GM10248 (cell line): ENCODE measurements at regions not wholly inside any gene's neighbourhood (a gene's known extent, or its start where the extent isn't known, plus 50 kb on each side); places are given as distances from the start of the nearest gene placed in this dataset.

ENCODE experiments used
- CTCF ChIA-PET: fragments of 300-600 bp; sonication (Branson Sonifier 250); formaldehyde crosslinking; extraction: SDS; loops from one replicate; lab custom pipeline; 2021; ENCODE audit warnings: antibody characterized with exemption; lab: Yijun Ruan, JAX
- POLR2A ChIA-PET: fragments of 350-650 bp; sonication (Branson Sonifier 250); formaldehyde crosslinking; extraction: SDS; loops from one replicate; lab custom pipeline; 2020; ENCODE audit warnings: antibody characterized with exemption; lab: Yijun Ruan, JAX
- DNase-seq: peaks from one replicate; pipeline ENCODE4 v3.0.0; 2012; ENCODE audit errors: extremely low spot score
- TF ChIP-seq, protein P1 (sequence below): IDR thresholded peaks from 2 replicates; pipeline ENCODE4 v1.5.1; 2012; ENCODE audit warnings: mild to moderate bottlenecking, low read depth; ENCODE audit errors: extremely low read depth, missing control alignments, control extremely low read depth

DNA sequence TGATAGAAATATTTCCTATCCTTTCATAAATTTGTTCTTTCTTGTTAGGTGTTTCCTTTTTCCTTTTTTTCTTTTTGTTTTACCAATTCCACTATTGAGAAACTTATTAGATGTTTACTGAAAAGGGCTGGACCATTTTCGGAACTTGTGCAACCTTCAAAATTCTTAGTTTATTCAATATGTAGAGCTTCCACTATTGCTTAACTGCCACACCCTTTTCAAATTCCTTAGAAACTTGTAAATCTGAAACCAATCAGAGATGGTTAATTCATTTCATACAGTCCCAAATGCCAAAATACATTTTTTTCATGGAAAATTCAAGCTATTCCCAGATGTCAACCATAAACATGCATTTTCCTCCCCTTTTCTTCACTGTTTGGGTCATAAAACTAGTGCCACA is 66.1 kb upstream of the SLC39A8 start:
- ChIA-PET POLR2A (no interaction called here), CTCF (interaction anchor here (1.4 kb wide), 2 partner anchors 8 to 19 kb away, joined by 3 to 5 read pairs; no protein-coding TSS in a partner anchor)
- TF ChIP-seq, protein P1, sequence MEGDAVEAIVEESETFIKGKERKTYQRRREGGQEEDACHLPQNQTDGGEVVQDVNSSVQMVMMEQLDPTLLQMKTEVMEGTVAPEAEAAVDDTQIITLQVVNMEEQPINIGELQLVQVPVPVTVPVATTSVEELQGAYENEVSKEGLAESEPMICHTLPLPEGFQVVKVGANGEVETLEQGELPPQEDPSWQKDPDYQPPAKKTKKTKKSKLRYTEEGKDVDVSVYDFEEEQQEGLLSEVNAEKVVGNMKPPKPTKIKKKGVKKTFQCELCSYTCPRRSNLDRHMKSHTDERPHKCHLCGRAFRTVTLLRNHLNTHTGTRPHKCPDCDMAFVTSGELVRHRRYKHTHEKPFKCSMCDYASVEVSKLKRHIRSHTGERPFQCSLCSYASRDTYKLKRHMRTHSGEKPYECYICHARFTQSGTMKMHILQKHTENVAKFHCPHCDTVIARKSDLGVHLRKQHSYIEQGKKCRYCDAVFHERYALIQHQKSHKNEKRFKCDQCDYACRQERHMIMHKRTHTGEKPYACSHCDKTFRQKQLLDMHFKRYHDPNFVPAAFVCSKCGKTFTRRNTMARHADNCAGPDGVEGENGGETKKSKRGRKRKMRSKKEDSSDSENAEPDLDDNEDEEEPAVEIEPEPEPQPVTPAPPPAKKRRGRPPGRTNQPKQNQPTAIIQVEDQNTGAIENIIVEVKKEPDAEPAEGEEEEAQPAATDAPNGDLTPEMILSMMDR, result no peak
- no peak for DNase-seq

DNA sequence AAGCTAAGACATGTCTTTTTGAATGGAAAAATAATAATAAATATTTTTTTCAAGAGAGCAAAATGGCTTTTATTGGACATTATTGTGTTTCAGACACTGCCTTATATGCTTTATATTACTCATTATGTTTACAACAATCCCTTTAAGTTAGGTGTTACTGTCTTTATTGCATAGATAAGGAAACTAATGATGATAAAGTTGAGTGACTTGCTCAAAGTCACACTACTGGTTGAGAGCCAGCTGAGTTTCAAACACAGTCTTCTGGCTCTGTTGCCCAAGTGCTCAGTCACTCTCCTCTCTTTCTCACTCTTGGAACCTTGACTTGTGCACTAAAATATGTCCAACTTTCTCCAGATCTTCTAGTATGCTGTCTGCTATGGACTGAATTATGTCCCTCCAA is 71.5 kb upstream of the SLC39A8 start:
- TF ChIP-seq, protein P1, result no peak
- no peak for DNase-seq
- POLR2A ChIA-PET, result no interaction called here
- CTCF ChIA-PET, result interaction anchor here (1.3 to 1.6 kb wide), 2 partner anchors 9 to 22 kb away, joined by 3 to 4 read pairs; no protein-coding TSS in a partner anchor

DNA sequence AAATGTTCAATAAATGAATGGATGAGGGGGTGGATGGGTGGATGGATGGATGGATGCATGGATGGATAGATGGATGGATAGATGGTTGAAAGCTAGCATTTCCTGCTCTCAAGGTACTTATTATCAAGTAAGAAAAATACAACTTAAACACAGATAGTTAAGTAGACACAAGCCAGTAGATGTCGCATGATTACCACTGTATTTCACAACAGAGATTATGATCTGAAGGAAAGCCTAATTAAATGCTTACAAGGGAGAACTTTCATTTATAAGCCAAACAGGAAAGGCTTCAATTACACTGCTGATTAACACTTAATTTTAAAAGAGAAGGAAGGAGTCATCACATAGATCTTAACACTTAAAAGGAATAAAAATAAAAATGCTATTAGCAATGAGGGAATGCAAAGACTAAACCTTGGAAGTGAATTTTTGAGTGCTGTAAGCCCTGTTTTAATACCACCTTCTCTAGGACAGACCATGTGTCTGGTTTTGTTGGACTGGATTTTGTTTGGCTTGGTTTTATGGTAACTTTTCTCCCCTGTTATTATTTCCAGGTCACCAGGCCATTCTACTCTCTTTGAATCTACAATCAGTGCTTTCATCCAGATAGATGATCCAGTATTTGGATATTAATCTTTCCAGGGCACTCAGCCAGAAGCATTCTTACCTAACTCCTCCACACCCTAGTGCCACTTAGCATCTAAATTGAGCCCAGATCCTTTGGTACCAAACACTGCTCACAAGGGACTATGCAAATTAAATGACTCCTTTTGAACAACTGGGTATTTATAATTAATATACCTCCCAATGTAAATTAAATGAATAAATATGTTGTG is 75.5 kb upstream of the SLC39A8 start:
- CTCF ChIA-PET, result interaction anchor here (1.2 to 3.3 kb wide), 2 partner anchors 10 kb away, joined by 5 to 16 read pairs; no protein-coding TSS in a partner anchor
- TF ChIP-seq, protein P1, result no peak
- POLR2A ChIA-PET, result no interaction called here
- DNase-seq, result no peak

DNA sequence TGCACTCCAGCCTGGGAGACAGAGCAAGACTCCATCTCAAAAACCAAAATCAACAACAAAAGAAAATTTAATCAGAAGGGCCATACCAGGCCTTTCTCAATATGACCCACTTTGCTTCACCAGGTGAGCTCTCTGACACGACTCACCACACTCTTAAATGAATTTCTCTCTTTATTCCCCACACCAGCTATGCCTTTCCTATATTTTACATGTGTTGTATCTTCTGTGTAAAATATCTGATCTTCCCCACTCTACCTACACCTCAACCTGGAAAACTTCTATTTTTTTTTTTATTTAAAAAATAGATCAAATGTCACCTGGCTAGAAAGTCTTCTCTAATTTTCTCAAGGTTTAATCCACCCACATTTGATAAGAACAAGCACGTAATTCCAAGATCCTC is 77.6 kb upstream of the SLC39A8 start:
- ChIA-PET POLR2A (no interaction called here), CTCF (interaction anchor here (0.9 to 3.3 kb wide), 2 partner anchors 8 to 14 kb away, joined by 3 to 16 read pairs; no protein-coding TSS in a partner anchor)
- DNase-seq, result no peak
- TF ChIP-seq, protein P1, result no peak

DNA sequence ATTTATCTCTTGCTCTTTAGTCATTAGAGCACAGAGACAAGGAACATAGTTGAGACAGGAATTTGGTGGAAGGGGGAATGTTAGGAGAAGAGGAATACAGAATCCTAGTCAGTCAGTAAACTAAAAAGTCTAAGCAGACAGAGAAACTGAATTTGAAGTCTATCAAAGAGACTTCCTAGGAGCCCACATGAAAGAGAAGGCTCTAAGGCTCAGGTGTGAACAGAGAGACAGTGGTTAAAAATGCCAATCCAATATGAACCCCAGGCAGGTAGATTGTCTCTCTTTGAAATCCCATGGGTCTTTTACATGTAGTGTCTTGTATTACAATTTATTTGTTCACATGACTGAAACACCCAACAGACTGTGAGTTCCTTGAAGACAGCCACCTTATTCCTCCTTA is 77.8 kb upstream of the NFKB1 start:
- DNase-seq, result no peak
- POLR2A ChIA-PET, result no interaction called here
- CTCF ChIA-PET, result interaction anchor here (0.9 kb wide), 2 partner anchors 14 to 1254 kb away, joined by 3 read pairs; no protein-coding TSS in a partner anchor
- TF ChIP-seq, protein P1, result no peak

- no peak for DNase-seq
- TF ChIP-seq, protein P1, result no peak
- CTCF ChIA-PET, result interaction anchor here (1.1 to 2.4 kb wide), 2 partner anchors 22 to 1148 kb away, joined by 3 to 7 read pairs; no protein-coding TSS in a partner anchor
- POLR2A ChIA-PET, result no interaction called here
These were observed 73.7 kb upstream of the NFKB1 start for GRCh38 chr4:102427371-102427998.
